ENCODE measurements at regions not wholly inside any gene's neighbourhood (a gene's known extent, or its start where the extent isn't known, plus 50 kb on each side); places are given as distances from the start of the nearest gene placed in this dataset.

GRCh38 chr7:155935005-155935557 is 122.8 kb upstream of the SHH start:
- TF ChIP-seq CTCF (IDR thresholded peaks at IDR 0.05; ENCODE audit: insufficient read depth, low read length): no peak
- TF ChIP-seq REST (IDR thresholded peaks at IDR 0.05; ENCODE audit: insufficient replicate concordance, low read depth): no peak
- no peak for TF ChIP-seq POLR2AphosphoS5 (IDR thresholded peaks at IDR 0.05; ENCODE audit: low read depth)
- no peak for TF ChIP-seq GABPA (IDR thresholded peaks at IDR 0.05; ENCODE audit: low read depth)
- TF ChIP-seq SPI1 (IDR thresholded peaks at IDR 0.05; ENCODE audit: borderline replicate concordance, low read depth): no peak
